ENCODE measurements at regions not wholly inside any gene's neighbourhood (a gene's known extent, or its start where the extent isn't known, plus 50 kb on each side); places are given as distances from the start of the nearest gene placed in this dataset.

DNA sequence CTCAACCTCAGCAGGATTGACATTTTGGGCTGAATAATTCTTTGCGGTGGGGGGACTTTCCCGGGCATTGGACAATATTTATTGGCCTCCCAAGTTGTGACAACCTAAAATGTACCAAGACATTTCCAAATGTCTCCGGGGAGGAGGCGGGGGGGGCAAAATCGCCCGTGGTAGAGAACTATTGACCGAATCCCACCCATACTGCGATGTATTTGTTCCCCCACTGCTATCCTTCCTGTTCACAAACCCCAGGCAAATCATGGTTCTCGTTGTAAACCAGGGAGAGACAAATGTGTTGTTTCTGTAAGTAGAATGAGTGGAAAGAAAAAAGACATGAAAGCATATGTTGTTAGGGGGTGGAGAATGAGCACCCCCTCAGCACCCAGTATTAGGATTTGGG is 141.9 kb downstream of the PSAT1 start:
- TF ChIP-seq, protein P1, sequence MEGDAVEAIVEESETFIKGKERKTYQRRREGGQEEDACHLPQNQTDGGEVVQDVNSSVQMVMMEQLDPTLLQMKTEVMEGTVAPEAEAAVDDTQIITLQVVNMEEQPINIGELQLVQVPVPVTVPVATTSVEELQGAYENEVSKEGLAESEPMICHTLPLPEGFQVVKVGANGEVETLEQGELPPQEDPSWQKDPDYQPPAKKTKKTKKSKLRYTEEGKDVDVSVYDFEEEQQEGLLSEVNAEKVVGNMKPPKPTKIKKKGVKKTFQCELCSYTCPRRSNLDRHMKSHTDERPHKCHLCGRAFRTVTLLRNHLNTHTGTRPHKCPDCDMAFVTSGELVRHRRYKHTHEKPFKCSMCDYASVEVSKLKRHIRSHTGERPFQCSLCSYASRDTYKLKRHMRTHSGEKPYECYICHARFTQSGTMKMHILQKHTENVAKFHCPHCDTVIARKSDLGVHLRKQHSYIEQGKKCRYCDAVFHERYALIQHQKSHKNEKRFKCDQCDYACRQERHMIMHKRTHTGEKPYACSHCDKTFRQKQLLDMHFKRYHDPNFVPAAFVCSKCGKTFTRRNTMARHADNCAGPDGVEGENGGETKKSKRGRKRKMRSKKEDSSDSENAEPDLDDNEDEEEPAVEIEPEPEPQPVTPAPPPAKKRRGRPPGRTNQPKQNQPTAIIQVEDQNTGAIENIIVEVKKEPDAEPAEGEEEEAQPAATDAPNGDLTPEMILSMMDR (IDR thresholded peaks at IDR 0.05), result no peak
- TF ChIP-seq POLR2A (IDR thresholded peaks at IDR 0.05), result no peak

Data from thyroid gland (tissue), 4 donors.